ENCODE measurements at regions not wholly inside any gene's neighbourhood (a gene's known extent, or its start where the extent isn't known, plus 50 kb on each side); places are given as distances from the start of the nearest gene placed in this dataset.

- TF ChIP-seq, protein P1, sequence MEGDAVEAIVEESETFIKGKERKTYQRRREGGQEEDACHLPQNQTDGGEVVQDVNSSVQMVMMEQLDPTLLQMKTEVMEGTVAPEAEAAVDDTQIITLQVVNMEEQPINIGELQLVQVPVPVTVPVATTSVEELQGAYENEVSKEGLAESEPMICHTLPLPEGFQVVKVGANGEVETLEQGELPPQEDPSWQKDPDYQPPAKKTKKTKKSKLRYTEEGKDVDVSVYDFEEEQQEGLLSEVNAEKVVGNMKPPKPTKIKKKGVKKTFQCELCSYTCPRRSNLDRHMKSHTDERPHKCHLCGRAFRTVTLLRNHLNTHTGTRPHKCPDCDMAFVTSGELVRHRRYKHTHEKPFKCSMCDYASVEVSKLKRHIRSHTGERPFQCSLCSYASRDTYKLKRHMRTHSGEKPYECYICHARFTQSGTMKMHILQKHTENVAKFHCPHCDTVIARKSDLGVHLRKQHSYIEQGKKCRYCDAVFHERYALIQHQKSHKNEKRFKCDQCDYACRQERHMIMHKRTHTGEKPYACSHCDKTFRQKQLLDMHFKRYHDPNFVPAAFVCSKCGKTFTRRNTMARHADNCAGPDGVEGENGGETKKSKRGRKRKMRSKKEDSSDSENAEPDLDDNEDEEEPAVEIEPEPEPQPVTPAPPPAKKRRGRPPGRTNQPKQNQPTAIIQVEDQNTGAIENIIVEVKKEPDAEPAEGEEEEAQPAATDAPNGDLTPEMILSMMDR (IDR thresholded peaks at IDR 0.05; ENCODE audit: unreplicated experiment), result no peak
- Mint-ChIP-seq H3K27me3 (no peaks in the 10 kb centered on the region), H3K4me1 (ENCODE audit: low read depth) (no peaks in the 10 kb centered on the region), H3K4me3 (ENCODE audit: low read depth) (no peak overlapping the region), H3K36me3 (ENCODE audit: insufficient read depth) (peaks cover 5% of the 10 kb centered on the region), H3K9me3 (ENCODE audit: low read depth) (peaks cover 8% of the 10 kb centered on the region), H3K27ac (no peak overlapping the region)
- no peak for DNase-seq (ENCODE audit: low spot score, unreplicated experiment)
These were observed 205.0 kb downstream of the UBE3A start for GRCh38 chr15:25233766-25234350.

DNA sequence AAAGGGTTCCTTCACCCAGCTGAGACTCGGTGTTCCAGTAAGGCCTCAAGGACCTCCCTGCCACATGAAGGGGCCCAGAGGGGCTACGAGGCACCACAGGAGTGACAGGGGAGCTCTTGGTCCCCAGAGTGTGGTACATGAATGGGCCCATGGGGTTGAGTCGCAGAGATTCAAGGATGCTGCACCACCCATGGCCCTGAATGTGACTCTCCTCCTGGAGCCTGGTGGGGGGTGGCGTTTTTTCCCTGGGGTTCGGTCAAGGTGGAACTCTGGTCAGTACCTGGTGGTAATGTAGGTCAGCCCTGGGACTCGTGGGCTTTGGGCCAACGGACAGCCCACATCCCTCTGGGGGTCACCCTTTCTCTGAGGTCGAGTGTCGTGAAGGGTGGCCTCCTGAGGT is 204.0 kb downstream of the UBE3A start:
- TF ChIP-seq, protein P1 (IDR thresholded peaks at IDR 0.05; ENCODE audit: unreplicated experiment), result no peak
- Mint-ChIP-seq H3K27me3 (no peaks in the 10 kb centered on the region), H3K27ac (no peak overlapping the region), H3K4me3 (ENCODE audit: low read depth) (no peak overlapping the region), H3K9me3 (ENCODE audit: low read depth) (peaks cover 7% of the 10 kb centered on the region), H3K4me1 (ENCODE audit: low read depth) (no peaks in the 10 kb centered on the region), H3K36me3 (ENCODE audit: insufficient read depth) (peaks cover 5% of the 10 kb centered on the region)
- DNase-seq (ENCODE audit: low spot score, unreplicated experiment), result no peak

GRCh38 chr15:25235391-25235790 is 203.4 kb downstream of the UBE3A start:
- TF ChIP-seq, protein P1 (IDR thresholded peaks at IDR 0.05; ENCODE audit: unreplicated experiment), result no peak
- H3K9me3 Mint-ChIP-seq (ENCODE audit: low read depth), result peaks cover 3% of the 10 kb centered on the region
- no peak overlapping the region for H3K4me3 Mint-ChIP-seq (ENCODE audit: low read depth)
- no peaks in the 10 kb centered on the region for H3K27me3 Mint-ChIP-seq
- no peak for DNase-seq (ENCODE audit: low spot score, unreplicated experiment)
- H3K4me1 Mint-ChIP-seq (ENCODE audit: low read depth), result no peaks in the 10 kb centered on the region
- H3K36me3 Mint-ChIP-seq (ENCODE audit: insufficient read depth), result peaks cover 5% of the 10 kb centered on the region
- no peak overlapping the region for H3K27ac Mint-ChIP-seq

- H3K36me3 Mint-ChIP-seq (ENCODE audit: insufficient read depth), result peaks cover 5% of the 10 kb centered on the region
- H3K27ac Mint-ChIP-seq, result no peak overlapping the region
- H3K4me1 Mint-ChIP-seq (ENCODE audit: low read depth), result no peaks in the 10 kb centered on the region
- H3K9me3 Mint-ChIP-seq (ENCODE audit: low read depth), result peaks cover 3% of the 10 kb centered on the region
- TF ChIP-seq, protein P1 (IDR thresholded peaks at IDR 0.05; ENCODE audit: unreplicated experiment), result no peak
- no peak overlapping the region for H3K4me3 Mint-ChIP-seq (ENCODE audit: low read depth)
- H3K27me3 Mint-ChIP-seq, result no peaks in the 10 kb centered on the region
- DNase-seq (ENCODE audit: low spot score, unreplicated experiment), result no peak
These were observed 202.5 kb downstream of the UBE3A start for GRCh38 chr15:25236143-25236860.

- Mint-ChIP-seq H3K27me3 (no peaks in the 10 kb centered on the region), H3K36me3 (ENCODE audit: insufficient read depth) (peaks cover 5% of the 10 kb centered on the region), H3K9me3 (ENCODE audit: low read depth) (peaks cover 3% of the 10 kb centered on the region), H3K27ac (no peak overlapping the region), H3K4me1 (ENCODE audit: low read depth) (no peaks in the 10 kb centered on the region), H3K4me3 (ENCODE audit: low read depth) (no peak overlapping the region)
- DNase-seq (ENCODE audit: low spot score, unreplicated experiment), result no peak
- TF ChIP-seq, protein P1 (IDR thresholded peaks at IDR 0.05; ENCODE audit: unreplicated experiment), result no peak
These were observed 202.0 kb downstream of the UBE3A start for GRCh38 chr15:25236861-25237155.

All from progenitor cell of endocrine pancreas (in vitro differentiated cells).